ENCODE measurements at regions not wholly inside any gene's neighbourhood (a gene's known extent, or its start where the extent isn't known, plus 50 kb on each side); places are given as distances from the start of the nearest gene placed in this dataset.

DNA sequence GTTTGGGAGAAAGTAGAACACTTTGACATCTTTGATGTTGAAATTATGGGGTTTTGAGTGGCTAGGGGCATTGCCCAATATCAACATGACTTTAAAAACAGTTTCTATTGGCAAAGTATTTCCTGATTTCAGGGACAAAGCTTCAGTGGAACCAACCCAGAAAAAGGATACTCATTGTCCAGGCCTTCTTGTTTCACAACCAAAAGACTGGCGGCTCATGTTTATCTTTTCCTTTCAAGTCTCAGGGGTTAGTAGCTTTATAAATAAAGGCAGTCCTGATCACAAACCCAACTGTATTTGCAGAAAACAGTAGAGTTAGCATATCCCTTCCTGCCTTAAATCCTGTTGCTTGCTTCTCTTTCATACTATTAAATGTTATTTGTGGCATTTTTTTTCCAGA is 119.1 kb downstream of the SLITRK2 start:
- TF ChIP-seq, protein P1, sequence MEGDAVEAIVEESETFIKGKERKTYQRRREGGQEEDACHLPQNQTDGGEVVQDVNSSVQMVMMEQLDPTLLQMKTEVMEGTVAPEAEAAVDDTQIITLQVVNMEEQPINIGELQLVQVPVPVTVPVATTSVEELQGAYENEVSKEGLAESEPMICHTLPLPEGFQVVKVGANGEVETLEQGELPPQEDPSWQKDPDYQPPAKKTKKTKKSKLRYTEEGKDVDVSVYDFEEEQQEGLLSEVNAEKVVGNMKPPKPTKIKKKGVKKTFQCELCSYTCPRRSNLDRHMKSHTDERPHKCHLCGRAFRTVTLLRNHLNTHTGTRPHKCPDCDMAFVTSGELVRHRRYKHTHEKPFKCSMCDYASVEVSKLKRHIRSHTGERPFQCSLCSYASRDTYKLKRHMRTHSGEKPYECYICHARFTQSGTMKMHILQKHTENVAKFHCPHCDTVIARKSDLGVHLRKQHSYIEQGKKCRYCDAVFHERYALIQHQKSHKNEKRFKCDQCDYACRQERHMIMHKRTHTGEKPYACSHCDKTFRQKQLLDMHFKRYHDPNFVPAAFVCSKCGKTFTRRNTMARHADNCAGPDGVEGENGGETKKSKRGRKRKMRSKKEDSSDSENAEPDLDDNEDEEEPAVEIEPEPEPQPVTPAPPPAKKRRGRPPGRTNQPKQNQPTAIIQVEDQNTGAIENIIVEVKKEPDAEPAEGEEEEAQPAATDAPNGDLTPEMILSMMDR (IDR thresholded peaks at IDR 0.05): no peak
- Histone ChIP-seq H3K9me3 (peaks cover 0 to 5% (median 0%) of the 10 kb centered on the region in 3 donors), H3K27ac (no peak overlapping the region), H3K36me3 (no peaks in the 10 kb centered on the region), H3K27me3 (no peaks in the 10 kb centered on the region), H3K4me1 (no peaks in the 10 kb centered on the region), H3K4me3 (no peak overlapping the region)
- DNase-seq: no peak
- intact Hi-C loops (cut with DNase I; ENCODE audit: low total_unique reads): no loop called here

DNA sequence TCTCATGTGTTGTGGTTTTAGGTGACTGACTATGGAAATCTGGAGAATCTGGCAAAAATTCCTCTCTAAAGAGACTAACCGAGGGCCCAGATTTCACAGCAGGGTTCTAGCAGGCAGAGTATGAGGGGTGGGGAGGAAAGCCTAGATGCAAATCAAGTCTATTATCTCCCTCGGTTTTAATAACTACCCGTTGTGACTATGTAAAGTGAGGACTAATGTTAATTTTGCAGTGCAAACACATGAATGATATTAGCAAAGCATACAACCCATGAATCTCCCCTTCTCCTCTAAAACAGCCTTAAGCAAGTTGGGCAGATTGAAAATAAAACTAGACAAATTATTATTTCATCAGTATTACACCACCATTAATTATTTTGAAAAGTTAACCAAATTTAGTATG is 131.4 kb downstream of the SLITRK2 start:
- H3K4me1 ChIP-seq: no peaks in the 10 kb centered on the region
- H3K36me3 ChIP-seq: no peaks in the 10 kb centered on the region
- no peaks in the 10 kb centered on the region for H3K9me3 ChIP-seq
- TF ChIP-seq, protein P1 (IDR thresholded peaks at IDR 0.05): no peak
- no peaks in the 10 kb centered on the region for H3K27me3 ChIP-seq
- no peak overlapping the region for H3K4me3 ChIP-seq
- DNase-seq: no peak
- no peak overlapping the region for H3K27ac ChIP-seq
- intact Hi-C loops (cut with DNase I; ENCODE audit: low total_unique reads): no loop called here

DNA sequence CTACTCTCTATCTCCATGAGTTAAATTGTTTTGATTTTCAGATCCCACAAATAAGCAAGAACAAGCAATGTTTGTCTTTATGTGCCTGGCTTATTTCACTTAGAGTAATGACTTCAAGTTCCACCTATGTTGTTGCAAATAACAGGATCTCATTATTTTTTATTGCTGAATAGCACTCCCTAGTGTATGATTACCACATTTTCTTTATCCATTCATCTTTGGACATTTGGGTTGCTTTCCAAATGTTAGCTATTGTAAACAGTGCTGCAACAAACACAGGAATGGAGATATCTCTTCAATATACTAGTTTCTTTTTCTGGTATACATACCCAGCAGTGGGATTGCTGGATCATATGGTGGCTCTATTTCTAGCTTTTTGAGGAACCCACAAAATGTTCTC is 136.0 kb downstream of the SLITRK2 start:
- TF ChIP-seq, protein P1 (IDR thresholded peaks at IDR 0.05): no peak
- H3K4me3 ChIP-seq: no peak overlapping the region
- no peaks in the 10 kb centered on the region for H3K36me3 ChIP-seq
- DNase-seq: no peak
- intact Hi-C loops (cut with DNase I; ENCODE audit: low total_unique reads): no loop called here
- no peaks in the 10 kb centered on the region for H3K4me1 ChIP-seq
- no peaks in the 10 kb centered on the region for H3K27me3 ChIP-seq
- no peak overlapping the region for H3K27ac ChIP-seq
- no peaks in the 10 kb centered on the region for H3K9me3 ChIP-seq

DNA sequence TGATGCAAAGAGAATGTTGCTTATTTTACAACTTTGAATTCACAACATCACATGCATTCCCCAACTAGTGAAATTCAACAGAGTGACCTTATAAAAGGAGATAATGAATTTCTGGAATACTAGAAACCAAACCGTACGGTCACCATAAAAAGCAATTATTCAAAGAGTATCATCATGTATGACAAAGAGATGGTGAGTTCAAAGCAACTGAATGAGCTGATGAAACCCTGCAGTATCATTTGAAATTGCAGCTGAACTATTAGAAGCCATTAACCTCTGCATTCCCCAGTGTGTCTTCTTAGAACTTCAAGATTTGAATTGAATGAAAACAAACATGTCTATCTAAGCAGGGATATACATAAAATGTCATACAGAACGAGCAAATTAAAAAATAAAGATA is 172.4 kb downstream of the SLITRK2 start:
- Histone ChIP-seq H3K27ac (no peak overlapping the region), H3K9me3 (no peaks in the 10 kb centered on the region), H3K4me3 (no peak overlapping the region), H3K36me3 (no peaks in the 10 kb centered on the region), H3K4me1 (no peaks in the 10 kb centered on the region), H3K27me3 (no peaks in the 10 kb centered on the region)
- TF ChIP-seq, protein P1 (IDR thresholded peaks at IDR 0.05): no peak
- no peak for DNase-seq
- intact Hi-C loops (cut with DNase I; ENCODE audit: low total_unique reads): no loop called here

DNA sequence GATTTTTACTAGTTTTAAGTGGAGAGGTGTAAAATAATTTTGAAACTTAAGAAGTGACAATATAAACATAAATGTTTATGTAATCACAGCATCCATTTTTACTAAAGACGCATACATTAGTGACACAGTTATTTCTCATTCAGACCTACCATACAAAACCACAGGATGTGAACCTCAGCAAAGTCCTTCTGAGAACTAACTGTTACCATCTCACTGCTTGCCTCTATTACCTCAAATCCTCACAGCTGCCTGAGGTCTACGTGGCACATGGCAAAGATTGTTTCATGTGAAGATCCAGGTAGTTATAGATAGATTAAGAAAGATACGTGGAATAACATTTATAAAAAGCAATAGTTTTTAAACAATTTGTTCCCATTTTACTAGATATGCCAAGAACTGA is 189.0 kb downstream of the SLITRK2 start:
- H3K4me1 ChIP-seq: no peaks in the 10 kb centered on the region
- H3K36me3 ChIP-seq: no peaks in the 10 kb centered on the region
- no peak for DNase-seq
- no peaks in the 10 kb centered on the region for H3K27me3 ChIP-seq
- no peak overlapping the region for H3K27ac ChIP-seq
- H3K9me3 ChIP-seq: no peaks in the 10 kb centered on the region
- intact Hi-C loops (cut with DNase I; ENCODE audit: low total_unique reads): no loop called here
- TF ChIP-seq, protein P1 (IDR thresholded peaks at IDR 0.05): no peak
- H3K4me3 ChIP-seq: no peak overlapping the region

DNA sequence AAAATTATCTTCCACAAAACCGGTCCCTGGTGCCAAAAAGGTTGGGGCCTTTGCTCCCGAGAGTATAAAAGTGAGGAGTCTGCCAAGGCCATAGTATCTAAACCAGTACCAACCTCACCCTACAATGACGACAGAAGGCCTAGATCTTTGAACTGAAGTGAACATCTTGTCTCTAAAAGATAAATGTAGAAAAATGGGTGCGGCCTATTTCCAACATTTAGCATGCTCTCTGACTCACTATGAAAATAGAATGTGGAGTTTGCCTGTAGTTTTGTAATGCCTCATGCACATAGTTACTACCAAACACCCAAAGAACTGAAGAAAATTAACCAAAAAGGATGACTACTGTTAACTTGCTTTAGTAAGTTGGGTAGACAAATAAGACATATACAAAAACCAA is 218.4 kb downstream of the SLITRK2 start:
- H3K4me1 ChIP-seq: no peaks in the 10 kb centered on the region
- no peak overlapping the region for H3K4me3 ChIP-seq
- intact Hi-C loops (cut with DNase I; ENCODE audit: low total_unique reads): no loop called here
- no peak for DNase-seq
- H3K36me3 ChIP-seq: no peaks in the 10 kb centered on the region
- no peak overlapping the region for H3K27ac ChIP-seq
- H3K27me3 ChIP-seq: no peaks in the 10 kb centered on the region
- no peaks in the 10 kb centered on the region for H3K9me3 ChIP-seq
- TF ChIP-seq, protein P1 (IDR thresholded peaks at IDR 0.05): no peak

Data from tibial artery (tissue), 4 donors.